ENCODE measurements at regions not wholly inside any gene's neighbourhood (a gene's known extent, or its start where the extent isn't known, plus 50 kb on each side); places are given as distances from the start of the nearest gene placed in this dataset.
"Not testable (repeated sequence)": the region's sequence is repeated elsewhere in the genome, so short reads cannot be mapped to it uniquely, and the experiment has no call there.

GRCh38 chr14:104250175-104250574, 111.8 kb downstream of the KIF26A start:
- no peak for DNase-seq

GRCh38 chr14:104252256-104253215, 114.1 kb downstream of the KIF26A start:
- DNase-seq, result no peak

GRCh38 chr14:104253223-104253822, 114.9 kb downstream of the KIF26A start:
- DNase-seq, result no peak

GRCh38 chr14:104253901-104254353, 115.5 kb downstream of the KIF26A start:
- DNase-seq, result no peak

GRCh38 chr14:104254735-104255400, 116.5 kb downstream of the KIF26A start:
- no peak for DNase-seq

GRCh38 chr14:104256025-104256424, 117.6 kb downstream of the KIF26A start:
- DNase-seq, result no peak

- no peak for DNase-seq
These were observed 124.4 kb downstream of the KIF26A start for GRCh38 chr14:104262515-104263514.

- DNase-seq, result no peak
These were observed 125.4 kb downstream of the KIF26A start for GRCh38 chr14:104263675-104264358.

GRCh38 chr14:104264495-104265265, 126.3 kb downstream of the KIF26A start:
- DNase-seq, result no peak

- no peak for DNase-seq
These were observed 127.7 kb downstream of the KIF26A start for GRCh38 chr14:104265918-104266630.

- no peak for DNase-seq
These were observed 128.5 kb downstream of the KIF26A start for GRCh38 chr14:104266631-104267575.

- no peak for DNase-seq
These were observed 129.5 kb downstream of the KIF26A start for GRCh38 chr14:104267895-104268294.

- no peak for DNase-seq
These were observed 129.9 kb downstream of the KIF26A start for GRCh38 chr14:104268295-104268694.

- no peak for DNase-seq
These were observed 130.5 kb downstream of the KIF26A start for GRCh38 chr14:104268725-104269436.

- DNase-seq, result not testable (repeated sequence)
These were observed 131.3 kb downstream of the KIF26A start for GRCh38 chr14:104269511-104270241.

GRCh38 chr14:104271391-104271790, 133.0 kb downstream of the KIF26A start:
- DNase-seq, result no peak

- no peak for DNase-seq
These were observed 136.4 kb downstream of the KIF26A start for GRCh38 chr14:104274806-104275205.
